ENCODE measurements at regions not wholly inside any gene's neighbourhood (a gene's known extent, or its start where the extent isn't known, plus 50 kb on each side); places are given as distances from the start of the nearest gene placed in this dataset.
A peak's percentile ranks its signal among the peaks of the same experiment; 100 is the strongest.

DNA sequence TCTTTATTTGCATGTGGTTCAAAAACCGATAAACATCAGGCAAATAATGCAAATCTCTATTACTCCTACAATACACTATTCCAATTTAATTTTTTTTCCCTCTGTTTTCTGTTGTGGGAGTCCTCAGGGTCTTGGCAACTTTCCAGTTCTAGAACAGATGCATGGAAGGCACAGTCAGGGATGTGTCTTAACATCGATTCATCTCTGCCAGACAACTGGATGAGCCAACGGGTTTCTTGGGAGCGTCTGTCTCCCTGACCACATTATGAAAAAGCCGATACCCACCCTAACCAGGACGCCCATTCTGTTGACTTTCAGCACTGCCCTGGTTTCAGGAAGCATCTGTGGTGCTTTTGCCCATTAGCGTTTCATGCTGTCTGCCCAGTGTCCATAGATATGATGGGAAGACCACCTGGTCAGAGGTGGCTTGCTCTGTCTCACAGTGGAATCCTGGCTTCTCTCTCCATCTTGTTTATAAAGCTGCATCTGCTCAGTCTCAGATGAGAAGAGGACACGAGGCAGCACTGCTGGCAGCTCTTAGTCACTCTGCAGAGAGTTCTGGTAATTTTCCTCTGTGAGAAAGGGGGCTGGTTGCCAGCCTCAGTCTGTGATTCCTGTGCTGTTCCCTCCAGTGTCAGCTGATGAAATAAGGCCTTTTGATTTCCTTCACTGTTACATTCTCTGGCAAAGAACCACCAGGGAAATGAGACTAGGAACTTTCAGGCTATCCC is 57.9 kb upstream of the KCNE4 start:
- WGBS, 2 experiments (ENCODE audit: extremely low coverage in 1 of 2, insufficient coverage in 1 of 2, insufficient read length in 1 of 2, insufficient replicate concordance in 2 of 2, low coverage in 1 of 2, low lambda C conversion rate in 2 of 2, missing lambda C conversion rate in 1 of 2): 92% methylated on average over 8 of the region's 8 CpGs; no CpG with 5 or more reads in 1 of the 2 experiments
- Histone ChIP-seq H3K27me3 (replicated peaks in 1 of 4; ENCODE audit: control insufficient read depth in 3 of 4, extremely low read depth in 1 of 4, insufficient read depth in 3 of 4, low read length in 3 of 4) (no peaks in the 10 kb centered on the region), H3K4me3 (ENCODE audit: extremely low read depth in 1 of 4, insufficient read depth in 2 of 4, low read depth in 3 of 4, low read length in 4 of 4) (no peak overlapping the region), H4K91ac (replicated peaks; ENCODE audit: insufficient read length, low read length) (no peak overlapping the region), H3K9me3 (ENCODE audit: insufficient read depth in 2 of 2, low read depth in 1 of 2, low read length in 1 of 2) (no peaks in the 10 kb centered on the region; a peak in 1 of 4 replicates), H3K56ac (replicated peaks; ENCODE audit: insufficient read length, low read depth, low read length) (no peak overlapping the region), H3K4me1 (replicated peaks in 1 of 4; ENCODE audit: control insufficient read depth in 3 of 4, insufficient read depth in 4 of 4, low read length in 3 of 4) (no peaks in the 10 kb centered on the region), H3K27ac (ENCODE audit: low read depth, low read length) (no peak overlapping the region), H3K4ac (replicated peaks; ENCODE audit: insufficient read length, low read depth, low read length) (no peak overlapping the region), H3K4me2 (ENCODE audit: insufficient read depth in 1 of 2, low read depth in 2 of 2, low read length in 2 of 2) (no peak overlapping the region), H3K9ac (replicated peaks in 1 of 4; ENCODE audit: extremely low read depth in 1 of 4, low read depth in 3 of 4, low read length in 3 of 4) (no peak overlapping the region), H4K20me1 (replicated peaks in 1 of 2; ENCODE audit: control insufficient read depth in 1 of 2, insufficient read depth in 2 of 2, low read length in 2 of 2) (no peaks in the 10 kb centered on the region), H4K8ac (ENCODE audit: extremely low read depth, insufficient read depth, low read length) (no peak overlapping the region), H2AFZ (ENCODE audit: low read length) (peak overlapping the region; percentile 63), H2BK20ac (ENCODE audit: low read length) (no peak overlapping the region), H3K14ac (ENCODE audit: insufficient read length) (no peak overlapping the region), H3K79me2 (ENCODE audit: control insufficient read depth in 1 of 2, insufficient read depth in 2 of 2, low read length in 2 of 2) (no peaks in the 10 kb centered on the region), H3K18ac (ENCODE audit: extremely low read depth, low read length) (no peak overlapping the region), H4K5ac (ENCODE audit: insufficient read length, low read depth, low read length) (no peak overlapping the region), H3K79me1 (ENCODE audit: low read depth, low read length) (no peaks in the 10 kb centered on the region), H2BK120ac (replicated peaks; ENCODE audit: low read depth, low read length) (no peak overlapping the region), H3K23ac (ENCODE audit: insufficient read length) (no peak overlapping the region), H2BK15ac (ENCODE audit: low read length) (no peak overlapping the region), H3K23me2 (ENCODE audit: low read depth, low read length) (no peaks in the 10 kb centered on the region), H2BK12ac (ENCODE audit: low read depth, low read length) (no peak overlapping the region), H2BK5ac (ENCODE audit: low read depth, low read length) (no peak overlapping the region), H3K36me3 (ENCODE audit: control insufficient read depth in 2 of 4, insufficient read depth in 4 of 4, low read length in 3 of 4) (no peaks in the 10 kb centered on the region), H2AK5ac (ENCODE audit: low read depth, low read length) (no peak overlapping the region)
- FAIRE-seq (no peak), DNase-seq (ENCODE audit: low read depth in 1 of 2, low spot score in 2 of 2) (no peak)
- CTCF ChIA-PET (ENCODE audit: partially characterized antibody): interaction anchor here (1.0 to 1.6 kb wide), 3 partner anchors 11 to 108 kb away, joined by 3 to 4 read pairs (median 3); no protein-coding TSS in a partner anchor
- POLR2A ChIA-PET (ENCODE audit: partially characterized antibody): interaction anchor here (1.2 kb wide), 1 partner anchor 227 kb away, joined by 5 read pairs; no protein-coding TSS in a partner anchor
- TF ChIP-seq SRF (IDR thresholded peaks at IDR 0.05; ENCODE audit: low read depth, low read length) (no peak), EP300 (IDR thresholded peaks at IDR 0.05; ENCODE audit: borderline replicate concordance in 1 of 2, low read depth in 2 of 2, low read length in 2 of 2) (no peak), SIRT6 (IDR thresholded peaks at IDR 0.05; ENCODE audit: low read length) (no peak), CBX8 (IDR thresholded peaks at IDR 0.05; ENCODE audit: borderline replicate concordance, low read depth, low read length) (no peak), BRCA1 (IDR thresholded peaks at IDR 0.05; ENCODE audit: low read depth, low read length) (no peak), PHF8 (conservative IDR thresholded peaks at IDR 0.05; ENCODE audit: low read depth, low read length) (no peak), SP2 (IDR thresholded peaks at IDR 0.05; ENCODE audit: low read length) (no peak), TAF7 (optimal IDR thresholded peaks at IDR 0.05; ENCODE audit: borderline replicate concordance, low read depth, low read length) (no peak), POU5F1 (IDR thresholded peaks at IDR 0.05; ENCODE audit: low read depth, low read length) (no peak), CBX5 (IDR thresholded peaks at IDR 0.05; ENCODE audit: low read depth, low read length) (no peak)
- TF ChIP-seq, protein P1, sequence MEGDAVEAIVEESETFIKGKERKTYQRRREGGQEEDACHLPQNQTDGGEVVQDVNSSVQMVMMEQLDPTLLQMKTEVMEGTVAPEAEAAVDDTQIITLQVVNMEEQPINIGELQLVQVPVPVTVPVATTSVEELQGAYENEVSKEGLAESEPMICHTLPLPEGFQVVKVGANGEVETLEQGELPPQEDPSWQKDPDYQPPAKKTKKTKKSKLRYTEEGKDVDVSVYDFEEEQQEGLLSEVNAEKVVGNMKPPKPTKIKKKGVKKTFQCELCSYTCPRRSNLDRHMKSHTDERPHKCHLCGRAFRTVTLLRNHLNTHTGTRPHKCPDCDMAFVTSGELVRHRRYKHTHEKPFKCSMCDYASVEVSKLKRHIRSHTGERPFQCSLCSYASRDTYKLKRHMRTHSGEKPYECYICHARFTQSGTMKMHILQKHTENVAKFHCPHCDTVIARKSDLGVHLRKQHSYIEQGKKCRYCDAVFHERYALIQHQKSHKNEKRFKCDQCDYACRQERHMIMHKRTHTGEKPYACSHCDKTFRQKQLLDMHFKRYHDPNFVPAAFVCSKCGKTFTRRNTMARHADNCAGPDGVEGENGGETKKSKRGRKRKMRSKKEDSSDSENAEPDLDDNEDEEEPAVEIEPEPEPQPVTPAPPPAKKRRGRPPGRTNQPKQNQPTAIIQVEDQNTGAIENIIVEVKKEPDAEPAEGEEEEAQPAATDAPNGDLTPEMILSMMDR (IDR thresholded peaks at IDR 0.05; ENCODE audit: control extremely low read depth in 1 of 3, insufficient read depth in 1 of 3, low read depth in 1 of 3, low read length in 3 of 3): no peak
